Mesendoderm (in vitro differentiated cells): ENCODE measurements at regions not wholly inside any gene's neighbourhood (a gene's known extent, or its start where the extent isn't known, plus 50 kb on each side); places are given as distances from the start of the nearest gene placed in this dataset.
"Not testable (repeated sequence)": the region's sequence is repeated elsewhere in the genome, so short reads cannot be mapped to it uniquely, and the experiment has no call there.

Source experiments
- DNase-seq: peaks from one replicate; pipeline ENCODE4 v3.0.0; 2013
- H2AK5ac ChIP-seq: 2 replicates; pipeline ENCODE4 v1.6.1; 2013; ENCODE audit warnings: low read length, inconsistent platforms
- H2BK120ac ChIP-seq: 2 replicates; pipeline ENCODE4 v1.6.1; 2013; ENCODE audit warnings: low read depth, mild to moderate bottlenecking, low read length, moderate library complexity, mixed read lengths
- H2BK15ac ChIP-seq: replicated peaks from 2 replicates; pipeline ENCODE4 v1.6.1; 2013; ENCODE audit warnings: low read depth, mild to moderate bottlenecking, moderate library complexity
- H2BK5ac ChIP-seq: 2 replicates; pipeline ENCODE4 v1.6.1; 2013; ENCODE audit warnings: low read length, inconsistent platforms
- H3K18ac ChIP-seq: 2 replicates; pipeline ENCODE4 v1.6.1; 2013; ENCODE audit warnings: mild to moderate bottlenecking, low read length, mixed read lengths
- H3K23ac ChIP-seq: one replicate; pipeline ENCODE4 v1.6.1; 2013; ENCODE audit warnings: low read length
- H3K27ac ChIP-seq: 2 replicates; pipeline ENCODE4 v1.5.1; 2013; ENCODE audit warnings: low read depth, mild to moderate bottlenecking, inconsistent platforms, low read length, moderate library complexity
- H3K27me3 ChIP-seq: 2 replicates; pipeline ENCODE4 v1.6.1; 2013; ENCODE audit warnings: low read length, control low read depth, mild to moderate bottlenecking, inconsistent platforms; ENCODE audit not compliant: insufficient read depth, poor library complexity
- H3K36me3 ChIP-seq: 2 replicates; pipeline ENCODE4 v1.6.1; 2013; ENCODE audit warnings: low read length, inconsistent platforms; ENCODE audit not compliant: control insufficient read depth, insufficient read depth
- H3K4ac ChIP-seq: one replicate; pipeline ENCODE4 v1.6.1; 2013; ENCODE audit warnings: low read depth, mild to moderate bottlenecking, low read length, moderate library complexity
- H3K4me1 ChIP-seq: 2 replicates; pipeline ENCODE4 v1.6.1; 2013; ENCODE audit warnings: low read depth, low read length, inconsistent platforms; ENCODE audit not compliant: control insufficient read depth
- H3K4me2 ChIP-seq: 2 replicates; pipeline ENCODE4 v1.6.1; 2013; ENCODE audit warnings: low read length
- H3K4me3 ChIP-seq: 2 replicates; pipeline ENCODE4 v1.5.1; 2013; ENCODE audit warnings: mild to moderate bottlenecking, low read length
- H3K56ac ChIP-seq: one replicate; pipeline ENCODE4 v1.6.1; 2013; ENCODE audit warnings: low read length
- H3K79me1 ChIP-seq: 2 replicates; pipeline ENCODE4 v1.6.1; 2013; ENCODE audit warnings: low read length, inconsistent platforms
- H3K79me2 ChIP-seq: 2 replicates; pipeline ENCODE4 v1.6.1; 2013; ENCODE audit warnings: mild to moderate bottlenecking, low read length; ENCODE audit not compliant: control insufficient read depth, insufficient read depth
- H3K9ac ChIP-seq: 2 replicates; pipeline ENCODE4 v1.6.1; 2013; ENCODE audit warnings: low read length, inconsistent platforms
- H4K5ac ChIP-seq: one replicate; pipeline ENCODE4 v1.6.1; 2013; ENCODE audit warnings: low read length
- H4K8ac ChIP-seq: one replicate; pipeline ENCODE4 v1.6.1; 2013; ENCODE audit warnings: low read depth, mild to moderate bottlenecking, control low read depth, low read length, moderate library complexity
- WGBS: extraction: QIAGEN DNeasy Blood & Tissue Kit; methylation state at CpG from one replicate; pipeline ENCODE4 v1.1.7; 2013; ENCODE audit warnings: low lambda C conversion rate, missing lambda C conversion rate; ENCODE audit not compliant: insufficient coverage; ENCODE audit errors: extremely low coverage; 5-methylcytosine and 5-hydroxymethylcytosine counted together

GRCh38 chr12:73716143-73716542, 821.5 kb upstream of the ATXN7L3B start:
- H3K27me3 ChIP-seq, H4K8ac ChIP-seq, H3K9ac ChIP-seq, DNase-seq, H2BK15ac ChIP-seq, H3K4ac ChIP-seq, H2BK120ac ChIP-seq, H2AK5ac ChIP-seq, H2BK5ac ChIP-seq, H3K23ac ChIP-seq, H3K79me1 ChIP-seq, H3K27ac ChIP-seq, H3K56ac ChIP-seq, H3K4me2 ChIP-seq, H3K79me2 ChIP-seq, H4K5ac ChIP-seq, H3K18ac ChIP-seq, H3K4me1 ChIP-seq, H3K4me3 ChIP-seq, H3K36me3 ChIP-seq: not testable (repeated sequence)
- no CpG with 5 or more reads among the region's 2 CpGs for WGBS

- no peak overlapping the region for H3K27ac ChIP-seq
- no peak overlapping the region for H3K4me3 ChIP-seq
- H4K8ac ChIP-seq = no peak overlapping the region
- H2BK120ac ChIP-seq = no peak overlapping the region
- H2AK5ac ChIP-seq = no peak overlapping the region
- no peak overlapping the region for H3K4me2 ChIP-seq
- no peaks in the 10 kb centered on the region for H3K4me1 ChIP-seq
- H3K79me1 ChIP-seq = no peaks in the 10 kb centered on the region
- H3K36me3 ChIP-seq = no peaks in the 10 kb centered on the region
- WGBS = no CpG with 5 or more reads among the region's 5 CpGs
- H2BK15ac ChIP-seq = no peak overlapping the region
- no peaks in the 10 kb centered on the region for H3K27me3 ChIP-seq
- no peaks in the 10 kb centered on the region for H3K79me2 ChIP-seq
- H3K56ac ChIP-seq = no peak overlapping the region
- H3K4ac ChIP-seq = no peak overlapping the region
- H2BK5ac ChIP-seq = no peak overlapping the region
- no peak overlapping the region for H3K9ac ChIP-seq
- H3K23ac ChIP-seq = no peak overlapping the region
- DNase-seq = no peak
- no peak overlapping the region for H3K18ac ChIP-seq
- no peak overlapping the region for H4K5ac ChIP-seq
Measured at GRCh38 chr12:73719223-73719622, 818.4 kb upstream of the ATXN7L3B start.

- H2BK120ac ChIP-seq = no peak overlapping the region
- no peak overlapping the region for H3K4me2 ChIP-seq
- no peak overlapping the region for H2AK5ac ChIP-seq
- no peak overlapping the region for H2BK5ac ChIP-seq
- H4K5ac ChIP-seq = no peak overlapping the region
- WGBS = no CpG with 5 or more reads among the region's 6 CpGs
- no peaks in the 10 kb centered on the region for H3K36me3 ChIP-seq
- H3K79me1 ChIP-seq = no peaks in the 10 kb centered on the region
- no peak overlapping the region for H3K9ac ChIP-seq
- H3K18ac ChIP-seq = no peak overlapping the region
- H3K4me1 ChIP-seq = no peaks in the 10 kb centered on the region
- no peak overlapping the region for H2BK15ac ChIP-seq
- H3K4me3 ChIP-seq = no peak overlapping the region
- no peak overlapping the region for H3K27ac ChIP-seq
- no peak overlapping the region for H4K8ac ChIP-seq
- no peaks in the 10 kb centered on the region for H3K79me2 ChIP-seq
- no peak overlapping the region for H3K23ac ChIP-seq
- H3K27me3 ChIP-seq = no peaks in the 10 kb centered on the region
- no peak for DNase-seq
- no peak overlapping the region for H3K56ac ChIP-seq
- no peak overlapping the region for H3K4ac ChIP-seq
Measured at GRCh38 chr12:73726881-73727280, 810.8 kb upstream of the ATXN7L3B start.

GRCh38 chr12:73731658-73732057, 806.0 kb upstream of the ATXN7L3B start:
- H3K4me1 ChIP-seq = no peaks in the 10 kb centered on the region
- no CpG with 5 or more reads among the region's 1 CpG for WGBS

GRCh38 chr12:73769337-73769736, 768.3 kb upstream of the ATXN7L3B start:
- no peak overlapping the region for H3K4me3 ChIP-seq
- H3K79me2 ChIP-seq = no peaks in the 10 kb centered on the region
- no peaks in the 10 kb centered on the region for H3K79me1 ChIP-seq
- H2BK15ac ChIP-seq = no peak overlapping the region
- H3K4me1 ChIP-seq = no peaks in the 10 kb centered on the region
- H3K4me2 ChIP-seq = no peak overlapping the region
- no peak overlapping the region for H3K9ac ChIP-seq
- H3K23ac ChIP-seq = no peak overlapping the region
- no peak overlapping the region for H4K5ac ChIP-seq
- H2AK5ac ChIP-seq = no peak overlapping the region
- H3K56ac ChIP-seq = no peak overlapping the region
- H4K8ac ChIP-seq = no peak overlapping the region
- no peak for DNase-seq
- H3K4ac ChIP-seq = no peak overlapping the region
- no peak overlapping the region for H2BK5ac ChIP-seq
- no peaks in the 10 kb centered on the region for H3K27me3 ChIP-seq
- H2BK120ac ChIP-seq = no peak overlapping the region
- H3K27ac ChIP-seq = no peak overlapping the region
- H3K36me3 ChIP-seq = no peaks in the 10 kb centered on the region
- H3K18ac ChIP-seq = no peak overlapping the region
- WGBS = no CpG with 5 or more reads among the region's 6 CpGs

More at GRCh38 chr12:73731658-73732057, 806.0 kb upstream of the ATXN7L3B start:
- Histone ChIP-seq H2BK120ac (no peak overlapping the region), H3K56ac (no peak overlapping the region), H2AK5ac (no peak overlapping the region), H3K27me3 (no peaks in the 10 kb centered on the region), H3K4me3 (no peak overlapping the region), H3K79me2 (no peaks in the 10 kb centered on the region), H4K5ac (no peak overlapping the region), H4K8ac (no peak overlapping the region), H3K27ac (no peak overlapping the region), H3K4me2 (no peak overlapping the region), H3K4ac (no peak overlapping the region), H3K18ac (no peak overlapping the region), H3K79me1 (no peaks in the 10 kb centered on the region), H3K36me3 (no peaks in the 10 kb centered on the region), H2BK5ac (no peak overlapping the region), H3K9ac (no peak overlapping the region), H2BK15ac (no peak overlapping the region), H3K23ac (no peak overlapping the region)
- no peak for DNase-seq

- no peak overlapping the region for H3K4me2 ChIP-seq
- H3K23ac ChIP-seq = no peak overlapping the region
- H4K8ac ChIP-seq = no peak overlapping the region
- H3K79me2 ChIP-seq = no peaks in the 10 kb centered on the region
- no peak overlapping the region for H3K27ac ChIP-seq
- no peaks in the 10 kb centered on the region for H3K36me3 ChIP-seq
- H3K27me3 ChIP-seq = no peaks in the 10 kb centered on the region
- no peak for DNase-seq
- H3K4me3 ChIP-seq = no peak overlapping the region
- H2BK15ac ChIP-seq = no peak overlapping the region
- H3K4me1 ChIP-seq = no peaks in the 10 kb centered on the region
- no peak overlapping the region for H4K5ac ChIP-seq
- no peak overlapping the region for H2BK5ac ChIP-seq
- no peak overlapping the region for H3K9ac ChIP-seq
- H3K4ac ChIP-seq = no peak overlapping the region
- H3K56ac ChIP-seq = no peak overlapping the region
- H2BK120ac ChIP-seq = no peak overlapping the region
- no peak overlapping the region for H3K18ac ChIP-seq
- no peaks in the 10 kb centered on the region for H3K79me1 ChIP-seq
- H2AK5ac ChIP-seq = no peak overlapping the region
Measured at GRCh38 chr12:73798523-73798922, 739.1 kb upstream of the ATXN7L3B start.
